Activated CD4-positive, alpha-beta memory T cell treated with anti-CD3 and anti-CD28 coated beads, Interleukin-2, amount 10 ng/mL, durations not matched to agents 7 days and 5 days (primary cell): ENCODE measurements at regions not wholly inside any gene's neighbourhood (a gene's known extent, or its start where the extent isn't known, plus 50 kb on each side); places are given as distances from the start of the nearest gene placed in this dataset.
A peak's percentile ranks its signal among the peaks of the same experiment; 100 is the strongest.

Experiments used
- CTCF ChIA-PET: fragments of 350-600 bp; sonication (Branson Sonifier 250); formaldehyde crosslinking; loops from one replicate; lab custom pipeline; 2021; ENCODE audit warnings: antibody characterized with exemption, inconsistent platforms; lab: Charles Lee
- POLR2A ChIA-PET: fragments of 350-600 bp; sonication (Branson Sonifier 250); formaldehyde crosslinking; loops from one replicate; lab custom pipeline; 2021; ENCODE audit warnings: antibody characterized with exemption; lab: Charles Lee
- DNase-seq: peaks from one replicate; pipeline ENCODE4 v3.0.0-alpha.2; 2020
- H3K27ac Mint-ChIP-seq: one replicate; pipeline ENCODE4 v1.8.0; 2021; ENCODE audit warnings: mild to moderate bottlenecking, mixed read lengths
- H3K27me3 Mint-ChIP-seq: one replicate; pipeline ENCODE4 v1.8.0; 2021; ENCODE audit warnings: mixed read lengths
- H3K36me3 Mint-ChIP-seq: one replicate; pipeline ENCODE4 v1.8.0; 2021; ENCODE audit warnings: low read depth, mixed read lengths
- H3K4me1 Mint-ChIP-seq: one replicate; pipeline ENCODE4 v1.8.0; 2021; ENCODE audit warnings: mixed read lengths
- H3K4me3 Mint-ChIP-seq: one replicate; pipeline ENCODE4 v1.8.0; 2021; ENCODE audit warnings: mild to moderate bottlenecking, mixed read lengths
- H3K9me3 Mint-ChIP-seq: one replicate; pipeline ENCODE4 v1.8.0; 2021; ENCODE audit warnings: mixed read lengths

DNA sequence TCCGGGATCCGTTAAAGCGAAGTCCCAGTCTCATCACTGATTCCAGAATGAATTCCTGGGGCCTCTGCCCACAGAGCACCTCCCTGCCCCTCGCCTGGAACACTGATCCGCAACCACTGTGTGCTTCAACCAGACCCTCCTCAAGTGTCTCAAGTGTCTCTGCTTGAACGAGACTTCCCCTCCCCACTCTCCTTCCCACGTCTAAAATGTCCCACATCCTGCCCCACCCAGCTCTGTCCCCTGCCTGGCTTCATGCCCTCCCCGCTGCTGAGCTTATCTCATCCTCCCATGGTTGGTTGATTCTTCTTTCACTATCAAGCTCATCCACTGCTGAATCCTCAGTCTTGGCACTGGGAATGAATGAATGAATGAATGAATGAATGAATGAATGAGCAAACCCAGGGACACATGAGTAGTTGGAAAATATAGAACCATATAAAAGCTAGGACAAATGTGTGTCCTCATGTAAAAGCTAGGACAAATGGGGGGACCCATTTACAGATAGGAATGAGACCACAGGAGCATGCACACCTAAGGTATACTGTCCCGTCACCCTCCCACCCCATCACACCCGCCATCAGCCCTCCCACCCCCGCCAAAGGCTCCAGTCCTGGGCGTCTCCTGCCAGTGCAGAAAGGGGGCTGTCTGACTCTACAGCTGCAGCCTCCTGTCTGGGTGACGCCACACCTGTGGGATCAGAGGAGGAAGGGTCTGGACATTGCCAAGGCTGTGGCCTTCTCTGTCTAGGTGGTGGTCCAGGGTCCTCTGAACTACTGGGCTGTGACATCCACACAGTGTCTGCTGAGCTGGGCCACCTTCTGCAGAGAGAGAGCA is 71.4 kb upstream of the LINC01488 start:
- ChIA-PET POLR2A (interaction anchor here (0.7 kb wide), 1 partner anchor 113 kb away, joined by 3 read pairs; no protein-coding TSS in a partner anchor), CTCF (no interaction called here)
- H3K4me3 Mint-ChIP-seq = no peak overlapping the region
- DNase-seq = peak; percentile 20
- no peak overlapping the region for H3K27ac Mint-ChIP-seq
- peaks cover 27% of the 10 kb centered on the region for H3K27me3 Mint-ChIP-seq
- H3K4me1 Mint-ChIP-seq = peaks cover 7% of the 10 kb centered on the region
- no peaks in the 10 kb centered on the region for H3K9me3 Mint-ChIP-seq
- no peaks in the 10 kb centered on the region for H3K36me3 Mint-ChIP-seq

GRCh38 chr11:69411257-69411924 is 70.1 kb upstream of the LINC01488 start:
- ChIA-PET CTCF (no interaction called here), POLR2A (no interaction called here)
- no peak overlapping the region for H3K4me3 Mint-ChIP-seq
- no peaks in the 10 kb centered on the region for H3K36me3 Mint-ChIP-seq
- no peak for DNase-seq
- peaks cover 23% of the 10 kb centered on the region for H3K27me3 Mint-ChIP-seq
- H3K27ac Mint-ChIP-seq = no peak overlapping the region
- peaks cover 7% of the 10 kb centered on the region for H3K4me1 Mint-ChIP-seq
- no peaks in the 10 kb centered on the region for H3K9me3 Mint-ChIP-seq

GRCh38 chr11:69413015-69413801 is 68.3 kb upstream of the LINC01488 start:
- Mint-ChIP-seq H3K27me3 (peaks cover 14% of the 10 kb centered on the region), H3K36me3 (no peaks in the 10 kb centered on the region), H3K4me1 (peaks cover 7% of the 10 kb centered on the region), H3K9me3 (no peaks in the 10 kb centered on the region), H3K27ac (no peak overlapping the region), H3K4me3 (no peak overlapping the region)
- DNase-seq = no peak
- CTCF ChIA-PET = no interaction called here
- POLR2A ChIA-PET = no interaction called here

- Mint-ChIP-seq H3K4me3 (no peak overlapping the region), H3K9me3 (no peaks in the 10 kb centered on the region), H3K27me3 (peaks cover 8% of the 10 kb centered on the region), H3K4me1 (peaks cover 7% of the 10 kb centered on the region), H3K27ac (no peak overlapping the region), H3K36me3 (no peaks in the 10 kb centered on the region)
- no peak for DNase-seq
- ChIA-PET POLR2A (no interaction called here), CTCF (no interaction called here)
Measured at GRCh38 chr11:69413993-69414392, 67.5 kb upstream of the LINC01488 start.

GRCh38 chr11:69414773-69415187 is 66.7 kb upstream of the LINC01488 start:
- no peak overlapping the region for H3K4me3 Mint-ChIP-seq
- POLR2A ChIA-PET = no interaction called here
- H3K9me3 Mint-ChIP-seq = no peaks in the 10 kb centered on the region
- H3K27ac Mint-ChIP-seq = no peak overlapping the region
- no peaks in the 10 kb centered on the region for H3K36me3 Mint-ChIP-seq
- CTCF ChIA-PET = no interaction called here
- peaks cover 6% of the 10 kb centered on the region for H3K27me3 Mint-ChIP-seq
- no peak for DNase-seq
- H3K4me1 Mint-ChIP-seq = peaks cover 4% of the 10 kb centered on the region

GRCh38 chr11:69415411-69416142 is 65.9 kb upstream of the LINC01488 start:
- H3K4me3 Mint-ChIP-seq = no peak overlapping the region
- H3K27ac Mint-ChIP-seq = no peak overlapping the region
- POLR2A ChIA-PET = no interaction called here
- H3K36me3 Mint-ChIP-seq = no peaks in the 10 kb centered on the region
- CTCF ChIA-PET = no interaction called here
- no peaks in the 10 kb centered on the region for H3K9me3 Mint-ChIP-seq
- no peaks in the 10 kb centered on the region for H3K4me1 Mint-ChIP-seq
- peaks cover 3% of the 10 kb centered on the region for H3K27me3 Mint-ChIP-seq
- no peak for DNase-seq

DNA sequence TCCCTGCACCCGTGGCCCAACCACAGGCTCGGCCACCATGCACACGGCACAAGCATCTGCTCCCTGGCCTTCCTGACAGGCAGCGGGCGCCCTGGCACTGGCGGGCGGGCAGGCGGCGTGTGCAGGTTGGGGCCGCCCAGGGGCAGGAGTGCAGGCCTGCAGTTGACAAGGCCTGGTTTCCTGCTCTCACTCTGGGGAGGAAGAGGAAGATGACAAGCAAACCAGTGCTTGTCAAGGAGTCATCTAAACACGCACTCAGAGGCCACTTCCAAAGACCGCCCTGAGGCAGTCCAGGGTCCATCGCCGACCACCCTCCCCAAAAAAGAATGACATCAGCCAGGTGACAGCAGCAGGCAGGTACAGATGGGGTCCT is 65.3 kb upstream of the LINC01488 start:
- Mint-ChIP-seq H3K27ac (no peak overlapping the region), H3K36me3 (no peaks in the 10 kb centered on the region), H3K4me3 (no peak overlapping the region), H3K27me3 (peaks cover 3% of the 10 kb centered on the region), H3K9me3 (no peaks in the 10 kb centered on the region), H3K4me1 (no peaks in the 10 kb centered on the region)
- ChIA-PET CTCF (no interaction called here), POLR2A (no interaction called here)
- DNase-seq = no peak

- Mint-ChIP-seq H3K4me1 (no peaks in the 10 kb centered on the region), H3K4me3 (no peak overlapping the region), H3K27ac (no peak overlapping the region), H3K36me3 (no peaks in the 10 kb centered on the region), H3K9me3 (no peaks in the 10 kb centered on the region), H3K27me3 (no peaks in the 10 kb centered on the region)
- ChIA-PET POLR2A (no interaction called here), CTCF (no interaction called here)
- DNase-seq = no peak
Measured at GRCh38 chr11:69416762-69417698, 64.4 kb upstream of the LINC01488 start.

- DNase-seq = no peak
- Mint-ChIP-seq H3K4me3 (no peak overlapping the region), H3K27ac (no peak overlapping the region), H3K36me3 (no peaks in the 10 kb centered on the region), H3K4me1 (no peaks in the 10 kb centered on the region), H3K9me3 (no peaks in the 10 kb centered on the region), H3K27me3 (no peaks in the 10 kb centered on the region)
- ChIA-PET CTCF (no interaction called here), POLR2A (no interaction called here)
Measured at GRCh38 chr11:69417699-69418085, 63.8 kb upstream of the LINC01488 start.

- Mint-ChIP-seq H3K4me3 (no peak overlapping the region), H3K4me1 (no peaks in the 10 kb centered on the region), H3K27ac (no peak overlapping the region), H3K36me3 (no peaks in the 10 kb centered on the region), H3K9me3 (peaks cover under 1% of the 10 kb centered on the region), H3K27me3 (peaks cover under 1% of the 10 kb centered on the region)
- DNase-seq = no peak
- ChIA-PET CTCF (no interaction called here), POLR2A (no interaction called here)
Measured at GRCh38 chr11:69418576-69419296, 62.7 kb upstream of the LINC01488 start.

- peaks cover 6% of the 10 kb centered on the region for H3K27me3 Mint-ChIP-seq
- CTCF ChIA-PET = no interaction called here
- H3K4me3 Mint-ChIP-seq = no peak overlapping the region
- no peak for DNase-seq
- no peaks in the 10 kb centered on the region for H3K4me1 Mint-ChIP-seq
- peaks cover 9% of the 10 kb centered on the region for H3K9me3 Mint-ChIP-seq
- POLR2A ChIA-PET = no interaction called here
- H3K36me3 Mint-ChIP-seq = no peaks in the 10 kb centered on the region
- no peak overlapping the region for H3K27ac Mint-ChIP-seq
Measured at GRCh38 chr11:69419662-69420395, 61.6 kb upstream of the LINC01488 start.
